Body of pancreas (tissue), 4 donors: ENCODE measurements at regions not wholly inside any gene's neighbourhood (a gene's known extent, or its start where the extent isn't known, plus 50 kb on each side); places are given as distances from the start of the nearest gene placed in this dataset.

Source experiments
- CTCF ChIP-seq, 7 experiments: fragments of 450-650 bp in 4 of 7; fragments of 200-600 bp in 3 of 7; sonication (generic) in 3 of 7; IDR thresholded peaks; one replicate each; pipeline ENCODE4 v1.5.1; 2016 to 2019; ENCODE audit warnings: antibody characterized with exemption in 7 of 7
- POLR2A ChIP-seq, 3 donors: fragments of 450-650 bp; IDR thresholded peaks; one replicate each; pipeline ENCODE4 v1.6.1; 2016; ENCODE audit warnings: antibody characterized with exemption in 3 of 3, mild to moderate bottlenecking in 2 of 3

GRCh38 chr9:79369676-79370075, 202.1 kb upstream of the TLE4 start:
- no peak for TF ChIP-seq POLR2A (IDR thresholded peaks at IDR 0.05)
- no peak for TF ChIP-seq CTCF (IDR thresholded peaks at IDR 0.05)
